ENCODE measurements at regions not wholly inside any gene's neighbourhood (a gene's known extent, or its start where the extent isn't known, plus 50 kb on each side); places are given as distances from the start of the nearest gene placed in this dataset.

GRCh38 chr15:61344293-61344692 lies 115.2 kb upstream of the RORA start:
- TF ChIP-seq POLR2A (IDR thresholded peaks at IDR 0.05), result no peak
- no peak for TF ChIP-seq CTCF (IDR thresholded peaks at IDR 0.05)
- no peak for TF ChIP-seq EP300 (IDR thresholded peaks at IDR 0.05)

All from tibial nerve (tissue), 4 donors.